ENCODE measurements at regions not wholly inside any gene's neighbourhood (a gene's known extent, or its start where the extent isn't known, plus 50 kb on each side); places are given as distances from the start of the nearest gene placed in this dataset.
"Not testable (repeated sequence)": the region's sequence is repeated elsewhere in the genome, so short reads cannot be mapped to it uniquely, and the experiment has no call there.

DNA sequence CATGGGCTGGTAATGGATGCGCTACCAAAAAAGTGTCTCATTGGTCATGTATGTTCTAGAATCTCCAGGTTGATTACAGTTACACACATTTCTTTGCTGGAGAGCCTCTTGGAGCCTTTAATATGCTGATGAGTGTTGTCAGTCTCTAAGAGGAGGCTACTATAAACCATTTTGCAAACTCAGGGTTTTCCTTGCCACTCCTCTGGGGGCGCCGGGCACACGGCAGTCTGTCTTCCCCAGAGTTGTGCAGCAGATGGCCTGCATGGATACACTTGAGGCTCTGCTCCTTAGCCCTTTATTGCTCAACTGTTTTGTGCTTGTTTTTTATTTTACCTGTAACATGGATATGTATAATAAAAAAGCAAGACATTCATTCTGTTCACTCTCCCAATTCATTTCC, 196.5 kb downstream of the ACTR3B start:
- Histone ChIP-seq H3K4me3 (no peak overlapping the region), H3K27ac (no peak overlapping the region), H3K9me3 (no peaks in the 10 kb centered on the region), H3K4me1 (no peaks in the 10 kb centered on the region), H3K36me3 (no peaks in the 10 kb centered on the region), H3K27me3 (no peaks in the 10 kb centered on the region)
- TF ChIP-seq POLR2A (IDR thresholded peaks at IDR 0.05): no peak
- TF ChIP-seq, protein P1, sequence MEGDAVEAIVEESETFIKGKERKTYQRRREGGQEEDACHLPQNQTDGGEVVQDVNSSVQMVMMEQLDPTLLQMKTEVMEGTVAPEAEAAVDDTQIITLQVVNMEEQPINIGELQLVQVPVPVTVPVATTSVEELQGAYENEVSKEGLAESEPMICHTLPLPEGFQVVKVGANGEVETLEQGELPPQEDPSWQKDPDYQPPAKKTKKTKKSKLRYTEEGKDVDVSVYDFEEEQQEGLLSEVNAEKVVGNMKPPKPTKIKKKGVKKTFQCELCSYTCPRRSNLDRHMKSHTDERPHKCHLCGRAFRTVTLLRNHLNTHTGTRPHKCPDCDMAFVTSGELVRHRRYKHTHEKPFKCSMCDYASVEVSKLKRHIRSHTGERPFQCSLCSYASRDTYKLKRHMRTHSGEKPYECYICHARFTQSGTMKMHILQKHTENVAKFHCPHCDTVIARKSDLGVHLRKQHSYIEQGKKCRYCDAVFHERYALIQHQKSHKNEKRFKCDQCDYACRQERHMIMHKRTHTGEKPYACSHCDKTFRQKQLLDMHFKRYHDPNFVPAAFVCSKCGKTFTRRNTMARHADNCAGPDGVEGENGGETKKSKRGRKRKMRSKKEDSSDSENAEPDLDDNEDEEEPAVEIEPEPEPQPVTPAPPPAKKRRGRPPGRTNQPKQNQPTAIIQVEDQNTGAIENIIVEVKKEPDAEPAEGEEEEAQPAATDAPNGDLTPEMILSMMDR (IDR thresholded peaks at IDR 0.05): no peak
- DNase-seq: no peak

DNA sequence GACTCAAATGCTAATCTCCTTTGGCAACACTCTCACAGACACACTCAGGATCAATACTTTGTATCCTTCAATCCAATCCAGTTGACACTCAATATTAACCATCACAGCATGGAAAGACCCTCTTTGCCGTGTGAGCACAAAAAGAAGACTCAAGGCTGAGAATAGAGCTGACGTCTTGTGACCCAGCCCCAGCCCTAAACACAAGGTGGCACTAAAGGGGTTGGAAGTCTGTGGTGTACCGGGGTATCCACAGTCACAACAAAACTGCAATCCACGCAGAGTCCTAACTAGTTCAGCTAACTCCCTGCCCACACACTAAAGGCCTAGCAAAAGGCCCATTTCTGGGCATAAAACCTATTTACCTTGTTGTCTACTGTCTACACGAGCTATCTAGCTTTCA, 200.1 kb downstream of the ACTR3B start:
- H3K27me3 ChIP-seq: no peaks in the 10 kb centered on the region
- no peaks in the 10 kb centered on the region for H3K4me1 ChIP-seq
- no peaks in the 10 kb centered on the region for H3K9me3 ChIP-seq
- no peak overlapping the region for H3K4me3 ChIP-seq
- TF ChIP-seq POLR2A (IDR thresholded peaks at IDR 0.05): no peak
- TF ChIP-seq, protein P1 (IDR thresholded peaks at IDR 0.05): no peak
- DNase-seq: no peak
- H3K27ac ChIP-seq: no peak overlapping the region
- no peaks in the 10 kb centered on the region for H3K36me3 ChIP-seq

DNA sequence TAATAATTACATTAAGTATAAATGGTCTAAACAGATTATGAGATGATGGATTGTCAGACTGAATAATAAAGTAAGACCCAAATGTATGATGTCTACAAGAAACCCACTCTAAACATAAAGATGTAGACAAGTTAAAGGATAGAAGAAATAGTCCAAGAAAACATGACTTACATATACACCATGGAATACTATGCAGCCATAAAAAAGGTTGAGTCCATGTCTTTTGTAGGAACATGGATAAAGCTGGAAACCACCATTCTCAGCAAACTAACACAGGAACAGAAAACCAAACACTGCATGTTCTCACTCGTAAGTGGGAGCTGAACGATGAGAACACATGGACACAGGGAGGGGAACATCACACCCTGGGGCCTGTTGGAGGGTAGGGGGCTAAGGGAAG, 202.2 kb downstream of the ACTR3B start:
- not testable (repeated sequence) for H3K9me3 ChIP-seq, H3K4me3 ChIP-seq, H3K4me1 ChIP-seq, H3K36me3 ChIP-seq, DNase-seq, H3K27me3 ChIP-seq, H3K27ac ChIP-seq

DNA sequence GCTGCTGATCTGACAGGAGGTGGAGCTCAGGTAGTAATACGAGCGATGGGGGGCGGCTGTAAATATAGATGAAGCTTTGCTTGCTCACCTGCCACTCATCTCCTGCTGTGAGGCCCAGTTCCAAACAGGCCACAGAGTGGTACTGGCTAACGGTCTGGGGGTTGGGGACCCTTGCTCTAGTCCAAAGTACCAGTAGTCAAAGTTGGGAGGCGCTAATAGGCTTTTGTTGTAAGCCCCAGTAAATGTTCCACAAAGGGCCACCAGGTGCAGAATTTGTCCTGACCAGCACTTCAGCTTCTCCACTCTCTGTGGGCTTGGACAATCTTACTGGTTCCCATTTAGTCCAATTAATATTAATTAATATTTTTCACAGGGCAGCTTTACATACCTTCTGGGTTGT, 206.6 kb downstream of the ACTR3B start:
- Histone ChIP-seq H3K36me3 (no peaks in the 10 kb centered on the region), H3K27me3 (no peaks in the 10 kb centered on the region), H3K9me3 (peaks cover 0 to 6% (median 0%) of the 10 kb centered on the region in 4 donors), H3K27ac (no peak overlapping the region), H3K4me3 (no peak overlapping the region), H3K4me1 (no peaks in the 10 kb centered on the region)
- TF ChIP-seq, protein P1 (IDR thresholded peaks at IDR 0.05): no peak
- TF ChIP-seq POLR2A (IDR thresholded peaks at IDR 0.05): no peak
- DNase-seq: no peak

DNA sequence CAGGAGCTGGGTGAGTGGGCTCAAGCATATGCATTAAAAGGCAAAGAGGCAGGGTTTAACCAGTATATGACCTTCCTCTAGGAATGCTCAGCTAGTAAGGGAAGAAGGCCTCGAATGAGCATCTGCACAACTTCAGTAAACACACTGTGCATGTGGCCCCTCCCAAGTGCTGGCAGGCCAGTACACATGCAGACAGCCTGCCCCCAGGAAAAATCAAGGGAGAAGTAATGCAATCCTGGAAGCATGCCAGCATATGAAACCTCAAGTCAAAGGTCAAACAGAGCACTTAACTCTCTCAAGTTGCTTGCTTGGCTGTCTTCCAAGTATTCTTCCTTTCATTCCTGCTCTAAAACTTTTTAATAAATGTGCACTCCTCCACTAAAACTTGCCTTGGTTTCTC, 208.4 kb downstream of the ACTR3B start:
- H3K27me3 ChIP-seq: no peaks in the 10 kb centered on the region
- no peak for DNase-seq
- TF ChIP-seq POLR2A (IDR thresholded peaks at IDR 0.05): no peak
- TF ChIP-seq, protein P1 (IDR thresholded peaks at IDR 0.05): no peak
- H3K4me3 ChIP-seq: no peak overlapping the region
- no peak overlapping the region for H3K27ac ChIP-seq
- H3K9me3 ChIP-seq: peaks cover 0 to 10% (median 0%) of the 10 kb centered on the region in 4 donors
- H3K4me1 ChIP-seq: no peaks in the 10 kb centered on the region
- no peaks in the 10 kb centered on the region for H3K36me3 ChIP-seq

DNA sequence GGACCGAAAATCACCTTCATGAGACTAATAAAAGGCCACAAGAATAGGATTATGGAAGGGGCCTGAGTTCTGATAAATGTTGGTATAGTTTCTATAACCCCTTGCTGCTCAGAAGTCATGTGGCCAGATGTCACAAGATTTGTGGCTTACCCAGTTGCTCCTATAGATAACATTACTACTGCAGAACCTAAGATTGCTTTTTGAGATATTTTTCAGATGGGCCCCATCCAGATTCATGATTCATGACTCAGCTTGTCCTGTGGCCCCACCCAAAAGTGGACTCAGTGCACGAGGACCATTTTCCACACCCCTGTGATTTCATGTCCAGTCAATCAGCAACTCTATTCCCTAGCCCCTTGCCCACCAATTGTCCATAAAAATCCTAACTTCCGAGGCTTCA, 209.0 kb downstream of the ACTR3B start:
- Histone ChIP-seq H3K4me1 (no peaks in the 10 kb centered on the region), H3K27ac (no peak overlapping the region), H3K36me3 (no peaks in the 10 kb centered on the region), H3K9me3 (peaks cover 0 to 10% (median 0%) of the 10 kb centered on the region in 4 donors), H3K27me3 (no peaks in the 10 kb centered on the region), H3K4me3 (no peak overlapping the region)
- no peak for TF ChIP-seq POLR2A (IDR thresholded peaks at IDR 0.05)
- TF ChIP-seq, protein P1 (IDR thresholded peaks at IDR 0.05): no peak
- no peak for DNase-seq

Data from Peyer's patch (tissue), 4 donors.